HCT116 (cell line): ENCODE measurements at regions not wholly inside any gene's neighbourhood (a gene's known extent, or its start where the extent isn't known, plus 50 kb on each side); places are given as distances from the start of the nearest gene placed in this dataset.

Source experiments
- ATAC-seq: fragments of 200-7000 bp; cut with Tn5 transposase; 2 replicates; pipeline ENCODE4 v1.9.1; 2020; ENCODE audit warnings: mild to moderate bottlenecking, moderate library complexity
- BruUV-seq: library from RNA; stranded (reverse); fragments of 400-500 nt; replicated peaks from 2 replicates; lab custom pipeline; 2021; lab: Mats Ljungman, UMichigan
- CTCF ChIA-PET: fragments of 300-600 bp; sonication (Branson Sonifier 250); formaldehyde crosslinking; loops from one replicate; lab custom pipeline; 2021; ENCODE audit warnings: antibody characterized with exemption; lab: Charles Lee
- POLR2A ChIA-PET: fragments of 300-600, 350-600 bp; sonication (Branson Sonifier 250); formaldehyde crosslinking; loops from one replicate; lab custom pipeline; 2021; ENCODE audit warnings: antibody characterized with exemption; lab: Charles Lee
- RAD21 ChIA-PET, 2 experiments: fragments of 300-600 bp; sonication (Branson Sonifier 250); formaldehyde crosslinking; loops; one replicate each; lab custom pipeline; 2023; ENCODE audit warnings: low total read pairs in 2 of 2; ENCODE audit not compliant: uncharacterized antibody in 2 of 2, unreplicated experiment in 2 of 2, low non-redundant PET in 1 of 2; lab: Charles Lee
- DNase-seq: peaks from one replicate; pipeline ENCODE4 v3.0.0-alpha.2; 2010; ENCODE audit warnings: low read depth, low spot score
- H2AFZ ChIP-seq: fragments of 200-600 bp; shearing (Covaris generic), sonication (generic); 2 replicates; pipeline ENCODE4 v1.6.1; 2017; ENCODE audit warnings: low read depth, mixed run types, mixed read lengths, antibody characterized with exemption, low read length; ENCODE audit not compliant: poor library complexity, severe bottlenecking
- H3K27ac ChIP-seq: 2 replicates; pipeline ENCODE4 v1.5.1; 2012; ENCODE audit warnings: low read depth, low read length
- H3K27me3 ChIP-seq: fragments of 200-600 bp; sonication (generic); 2 replicates; pipeline ENCODE4 v1.6.1; 2016; ENCODE audit warnings: mixed run types, low read length, mixed read lengths; ENCODE audit not compliant: insufficient read depth
- H3K36me3 ChIP-seq, 2 experiments: fragments of 200-500 bp in 1 of 2; fragments of 200-600 bp in 1 of 2; sonication (Bioruptor generic) in 1 of 2; sonication (generic) in 1 of 2; 2 replicates each; pipeline versions ENCODE4 v1.5.1 to v1.6.1; 2014 to 2016; ENCODE audit warnings: low read length in 2 of 2, inconsistent platforms in 1 of 2, mixed read lengths in 1 of 2, mixed run types in 1 of 2; ENCODE audit not compliant: insufficient read depth in 2 of 2, control insufficient read depth in 1 of 2
- H3K4me1 ChIP-seq, 2 experiments: fragments of 200-600 bp in 1 of 2; sonication (generic) in 1 of 2; 2 replicates each; pipeline versions ENCODE4 v1.5.1 to v1.6.1; 2012 to 2017; ENCODE audit warnings: low read length in 2 of 2, inconsistent platforms in 1 of 2, mild to moderate bottlenecking in 1 of 2, mixed read lengths in 1 of 2, mixed run types in 1 of 2, moderate library complexity in 1 of 2; ENCODE audit not compliant: insufficient read depth in 2 of 2, control insufficient read depth in 1 of 2
- H3K4me2 ChIP-seq: fragments of 200-600 bp; sonication (generic); 2 replicates; pipeline ENCODE4 v1.6.1; 2017; ENCODE audit warnings: mixed run types, low read length, mixed read lengths
- H3K4me3 ChIP-seq, 2 experiments: fragments of 200-600 bp in 1 of 2; sonication (generic) in 1 of 2; replicated peaks in 1 of 2; 2 replicates each; pipeline ENCODE4 v1.5.1; 2011 to 2016; ENCODE audit warnings: low read length in 2 of 2, control low read depth in 1 of 2, low read depth in 1 of 2, mild to moderate bottlenecking in 1 of 2, mixed read lengths in 1 of 2, mixed run types in 1 of 2
- H3K79me2 ChIP-seq: fragments of 200-600 bp; sonication (generic); 2 replicates; pipeline ENCODE4 v1.6.1; 2017; ENCODE audit warnings: mild to moderate bottlenecking, mixed run types, low read length, moderate library complexity, mixed read lengths; ENCODE audit not compliant: insufficient read depth
- H3K9ac ChIP-seq: fragments of 200-600 bp; sonication (generic); 2 replicates; pipeline ENCODE4 v1.6.1; 2016; ENCODE audit warnings: low read length, mixed read lengths
- H3K9me2 ChIP-seq: fragments of 200-600 bp; sonication (generic), shearing (Covaris generic); 2 replicates; pipeline ENCODE4 v1.6.1; 2017; ENCODE audit warnings: mixed run types, mild to moderate bottlenecking, moderate library complexity; ENCODE audit not compliant: insufficient read depth
- H3K9me3 ChIP-seq, 2 experiments: fragments of 200-500 bp in 1 of 2; fragments of 200-600 bp in 1 of 2; sonication (Bioruptor generic) in 1 of 2; sonication (generic) in 1 of 2; 2 replicates each; pipeline ENCODE4 v1.6.1; 2014 to 2017; ENCODE audit warnings: low read length in 2 of 2, mixed read lengths in 2 of 2, inconsistent platforms in 1 of 2, low read depth in 1 of 2, mild to moderate bottlenecking in 1 of 2, mixed run types in 1 of 2, moderate library complexity in 1 of 2; ENCODE audit not compliant: control insufficient read depth in 1 of 2, insufficient read depth in 1 of 2
- H4K20me1 ChIP-seq: fragments of 200-600 bp; sonication (generic), shearing (Covaris generic); 2 replicates; pipeline ENCODE4 v1.6.1; 2017; ENCODE audit warnings: mixed run types, mild to moderate bottlenecking, moderate library complexity; ENCODE audit not compliant: insufficient read depth
- ATF3 ChIP-seq: IDR thresholded peaks from 2 replicates; pipeline ENCODE4 v1.6.1; 2012
- CBX3 ChIP-seq: IDR thresholded peaks from 2 replicates; pipeline ENCODE4 v1.6.1; 2012; ENCODE audit warnings: low read depth
- CEBPB ChIP-seq: IDR thresholded peaks from 2 replicates; pipeline ENCODE4 v1.6.1; 2012; ENCODE audit warnings: low read depth
- EGR1 ChIP-seq: IDR thresholded peaks from 2 replicates; pipeline ENCODE4 v1.6.1; 2012; ENCODE audit warnings: low read depth
- ELF1 ChIP-seq: IDR thresholded peaks from 2 replicates; pipeline ENCODE4 v1.6.1; 2012; ENCODE audit warnings: low read depth, borderline replicate concordance
- EZH2 ChIP-seq: fragments of 200-600 bp; sonication (generic); IDR thresholded peaks from 2 replicates; pipeline ENCODE4 v1.6.1; 2017; ENCODE audit warnings: antibody characterized with exemption, mixed run types
- EZH2phosphoT487 ChIP-seq: fragments of 200-600 bp; IDR thresholded peaks from 2 replicates; pipeline ENCODE4 v1.6.1; 2018; ENCODE audit warnings: antibody characterized with exemption, borderline replicate concordance
- FOSL1 ChIP-seq: IDR thresholded peaks from 2 replicates; pipeline ENCODE4 v1.6.1; 2012; ENCODE audit warnings: low read depth
- POLR2AphosphoS5 ChIP-seq: IDR thresholded peaks from 2 replicates; pipeline ENCODE4 v1.6.1; 2011; ENCODE audit warnings: mild to moderate bottlenecking, low read depth, low read length, moderate library complexity
- RAD21 ChIP-seq: IDR thresholded peaks from 2 replicates; pipeline ENCODE4 v1.6.1; 2012; ENCODE audit warnings: low read depth, mild to moderate bottlenecking
- SIN3A ChIP-seq: IDR thresholded peaks from 2 replicates; pipeline ENCODE4 v1.6.1; 2012; ENCODE audit warnings: low read depth
- SP1 ChIP-seq: IDR thresholded peaks from 2 replicates; pipeline ENCODE4 v1.6.1; 2012; ENCODE audit warnings: low read depth
- YY1 ChIP-seq: IDR thresholded peaks from 2 replicates; pipeline ENCODE4 v1.6.1; 2011; ENCODE audit warnings: low read length, low read depth, moderate library complexity, mild to moderate bottlenecking; ENCODE audit not compliant: insufficient replicate concordance; ENCODE audit errors: extremely low read depth
- ZFX ChIP-seq: fragments of 450-650 bp; IDR thresholded peaks from 2 replicates; pipeline ENCODE4 v1.6.1; 2017
- ZNF274 ChIP-seq: fragments of 200-500 bp; sonication (Bioruptor generic); IDR thresholded peaks from 2 replicates; pipeline ENCODE4 v1.6.1; 2014; ENCODE audit warnings: mild to moderate bottlenecking, low read depth, low read length, inconsistent platforms
- intact Hi-C: fragments of 100-400 bp; cut with micrococcal nuclease; formaldehyde crosslinking; loops from 2 replicates; pipeline ENCODE4 v1.10.0; 2022
- TF ChIP-seq, protein P1 (sequence below): IDR thresholded peaks from 2 replicates; pipeline ENCODE4 v1.6.1; 2012
- TF ChIP-seq, protein P2 (sequence below): IDR thresholded peaks from 2 replicates; pipeline ENCODE4 v1.6.1; 2012; ENCODE audit warnings: low read depth

- RAD21 ChIA-PET = no interaction called here
- no peak for TF ChIP-seq SP1
- no peak for TF ChIP-seq EZH2
- TF ChIP-seq, protein P1, sequence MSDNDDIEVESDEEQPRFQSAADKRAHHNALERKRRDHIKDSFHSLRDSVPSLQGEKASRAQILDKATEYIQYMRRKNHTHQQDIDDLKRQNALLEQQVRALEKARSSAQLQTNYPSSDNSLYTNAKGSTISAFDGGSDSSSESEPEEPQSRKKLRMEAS = no peak
- TF ChIP-seq ZNF274 = no peak
- no peak for TF ChIP-seq ELF1
- TF ChIP-seq, all 23 proteins: peak for 0
- ChIA-PET CTCF (no interaction called here), POLR2A (no interaction called here)
- ATAC-seq (no peak), DNase-seq (no peak)
- Histone ChIP-seq H3K4me3 (no peak overlapping the region), H3K79me2 (no peaks in the 10 kb centered on the region), H3K9ac (no peak overlapping the region), H3K36me3 (no peaks in the 10 kb centered on the region; a peak in 1 of 4 replicates), H3K4me1 (no peaks in the 10 kb centered on the region), H3K9me3 (no peaks in the 10 kb centered on the region), H4K20me1 (no peaks in the 10 kb centered on the region), H3K27me3 (no peaks in the 10 kb centered on the region), H2AFZ (no peak overlapping the region), H3K9me2 (no peaks in the 10 kb centered on the region), H3K4me2 (no peak overlapping the region), H3K27ac (no peak overlapping the region)
- intact Hi-C loops = no loop called here
- no TSS peak for BruUV-seq
These were observed 330.1 kb upstream of the TPM1 start for GRCh38 chr15:62712455-62712839.

- no peak overlapping the region for H3K9ac ChIP-seq
- CTCF ChIA-PET = no interaction called here
- H3K79me2 ChIP-seq = no peaks in the 10 kb centered on the region
- H2AFZ ChIP-seq = no peak overlapping the region
- no peaks in the 10 kb centered on the region for H3K9me3 ChIP-seq
- POLR2A ChIA-PET = no interaction called here
- intact Hi-C loops = no loop called here
- RAD21 ChIA-PET = no interaction called here
- no peak for ATAC-seq
- no peak for DNase-seq
- H3K4me1 ChIP-seq = no peaks in the 10 kb centered on the region
- H3K9me2 ChIP-seq = no peaks in the 10 kb centered on the region
- no peak for TF ChIP-seq FOSL1
- TF ChIP-seq, protein P1 = no peak
- no peak for TF ChIP-seq POLR2AphosphoS5
- TF ChIP-seq YY1 = no peak
- no peak for TF ChIP-seq CEBPB
- TF ChIP-seq ZFX = no peak
- no peak for TF ChIP-seq ATF3
- TF ChIP-seq EGR1 = no peak
- TF ChIP-seq EZH2phosphoT487 = no peak
- no peak for TF ChIP-seq RAD21
- TF ChIP-seq CBX3 = no peak
- no peak for TF ChIP-seq ZNF274
- TF ChIP-seq SIN3A = no peak
- TF ChIP-seq, protein P2, sequence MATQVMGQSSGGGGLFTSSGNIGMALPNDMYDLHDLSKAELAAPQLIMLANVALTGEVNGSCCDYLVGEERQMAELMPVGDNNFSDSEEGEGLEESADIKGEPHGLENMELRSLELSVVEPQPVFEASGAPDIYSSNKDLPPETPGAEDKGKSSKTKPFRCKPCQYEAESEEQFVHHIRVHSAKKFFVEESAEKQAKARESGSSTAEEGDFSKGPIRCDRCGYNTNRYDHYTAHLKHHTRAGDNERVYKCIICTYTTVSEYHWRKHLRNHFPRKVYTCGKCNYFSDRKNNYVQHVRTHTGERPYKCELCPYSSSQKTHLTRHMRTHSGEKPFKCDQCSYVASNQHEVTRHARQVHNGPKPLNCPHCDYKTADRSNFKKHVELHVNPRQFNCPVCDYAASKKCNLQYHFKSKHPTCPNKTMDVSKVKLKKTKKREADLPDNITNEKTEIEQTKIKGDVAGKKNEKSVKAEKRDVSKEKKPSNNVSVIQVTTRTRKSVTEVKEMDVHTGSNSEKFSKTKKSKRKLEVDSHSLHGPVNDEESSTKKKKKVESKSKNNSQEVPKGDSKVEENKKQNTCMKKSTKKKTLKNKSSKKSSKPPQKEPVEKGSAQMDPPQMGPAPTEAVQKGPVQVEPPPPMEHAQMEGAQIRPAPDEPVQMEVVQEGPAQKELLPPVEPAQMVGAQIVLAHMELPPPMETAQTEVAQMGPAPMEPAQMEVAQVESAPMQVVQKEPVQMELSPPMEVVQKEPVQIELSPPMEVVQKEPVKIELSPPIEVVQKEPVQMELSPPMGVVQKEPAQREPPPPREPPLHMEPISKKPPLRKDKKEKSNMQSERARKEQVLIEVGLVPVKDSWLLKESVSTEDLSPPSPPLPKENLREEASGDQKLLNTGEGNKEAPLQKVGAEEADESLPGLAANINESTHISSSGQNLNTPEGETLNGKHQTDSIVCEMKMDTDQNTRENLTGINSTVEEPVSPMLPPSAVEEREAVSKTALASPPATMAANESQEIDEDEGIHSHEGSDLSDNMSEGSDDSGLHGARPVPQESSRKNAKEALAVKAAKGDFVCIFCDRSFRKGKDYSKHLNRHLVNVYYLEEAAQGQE = no peak
- TF ChIP-seq, all 23 proteins: peak for 0
- H3K27ac ChIP-seq = no peak overlapping the region
- no peaks in the 10 kb centered on the region for H3K27me3 ChIP-seq
- no peaks in the 10 kb centered on the region for H4K20me1 ChIP-seq
- BruUV-seq = no TSS peak
- H3K4me3 ChIP-seq = no peak overlapping the region
- H3K4me2 ChIP-seq = no peak overlapping the region
- no peaks in the 10 kb centered on the region for H3K36me3 ChIP-seq
These were observed 326.6 kb upstream of the TPM1 start for GRCh38 chr15:62715946-62716345.
